GM21526 (cell line): ENCODE measurements at regions not wholly inside any gene's neighbourhood (a gene's known extent, or its start where the extent isn't known, plus 50 kb on each side); places are given as distances from the start of the nearest gene placed in this dataset.

Experiments
- ATAC-seq: cut with Tn5 transposase; IDR thresholded peaks from one replicate; pipeline ENCODE4 v1.9.1; 2021; ENCODE audit warnings: moderate library complexity; ENCODE audit not compliant: unreplicated experiment, low FRiP score

- ATAC-seq: no peak
Measured at GRCh38 chr14:100658181-100658886, 68.4 kb upstream of the DLK1 start.

- ATAC-seq: no peak
Measured at GRCh38 chr14:100659345-100660001, 67.2 kb upstream of the DLK1 start.

GRCh38 chr14:100660498-100660881 lies 66.2 kb upstream of the DLK1 start:
- ATAC-seq: no peak

GRCh38 chr14:100660882-100661635 lies 65.6 kb upstream of the DLK1 start:
- ATAC-seq: no peak

GRCh38 chr14:100662879-100663760 lies 63.6 kb upstream of the DLK1 start:
- ATAC-seq: no peak

- no peak for ATAC-seq
Measured at GRCh38 chr14:100663761-100664052, 63.0 kb upstream of the DLK1 start.

- no peak for ATAC-seq
Measured at GRCh38 chr14:100664231-100664630, 62.5 kb upstream of the DLK1 start.

- no peak for ATAC-seq
Measured at GRCh38 chr14:100664841-100665510, 61.7 kb upstream of the DLK1 start.

- ATAC-seq: no peak
Measured at GRCh38 chr14:100665511-100666032, 61.1 kb upstream of the DLK1 start.

GRCh38 chr14:100666403-100666802 lies 60.3 kb upstream of the DLK1 start:
- no peak for ATAC-seq

GRCh38 chr14:100666851-100667250 lies 59.8 kb upstream of the DLK1 start:
- no peak for ATAC-seq

- ATAC-seq: no peak
Measured at GRCh38 chr14:100667656-100668055, 59.0 kb upstream of the DLK1 start.

- ATAC-seq: no peak
Measured at GRCh38 chr14:100668352-100668751, 58.3 kb upstream of the DLK1 start.

GRCh38 chr14:100669011-100669412 lies 57.7 kb upstream of the DLK1 start:
- ATAC-seq: no peak

GRCh38 chr14:100669468-100669867 lies 57.2 kb upstream of the DLK1 start:
- ATAC-seq: no peak

- ATAC-seq: no peak
Measured at GRCh38 chr14:100670017-100670752, 56.5 kb upstream of the DLK1 start.

GRCh38 chr14:100670753-100671049 lies 56.0 kb upstream of the DLK1 start:
- no peak for ATAC-seq

- ATAC-seq: no peak
Measured at GRCh38 chr14:100671386-100671901, 55.2 kb upstream of the DLK1 start.

GRCh38 chr14:100671906-100672305 lies 54.8 kb upstream of the DLK1 start:
- ATAC-seq: no peak
